Tibial nerve (tissue), 3 donors: ENCODE measurements at regions not wholly inside any gene's neighbourhood (a gene's known extent, or its start where the extent isn't known, plus 50 kb on each side); places are given as distances from the start of the nearest gene placed in this dataset.

Experiments used
- POLR2A ChIP-seq, 2 donors: fragments of 450-650 bp; IDR thresholded peaks; one replicate each; pipeline ENCODE4 v1.6.1; 2017; ENCODE audit warnings: antibody characterized with exemption in 2 of 2, mild to moderate bottlenecking in 2 of 2, moderate library complexity in 2 of 2
- TF ChIP-seq, protein P1 (sequence below), 5 experiments: fragments of 200-600 bp in 3 of 5; fragments of 450-650 bp in 2 of 5; sonication (generic) in 3 of 5; IDR thresholded peaks; one replicate each; pipeline ENCODE4 v1.5.1; 2016 to 2019; ENCODE audit warnings: antibody characterized with exemption in 5 of 5, mild to moderate bottlenecking in 3 of 5, moderate library complexity in 2 of 5

DNA sequence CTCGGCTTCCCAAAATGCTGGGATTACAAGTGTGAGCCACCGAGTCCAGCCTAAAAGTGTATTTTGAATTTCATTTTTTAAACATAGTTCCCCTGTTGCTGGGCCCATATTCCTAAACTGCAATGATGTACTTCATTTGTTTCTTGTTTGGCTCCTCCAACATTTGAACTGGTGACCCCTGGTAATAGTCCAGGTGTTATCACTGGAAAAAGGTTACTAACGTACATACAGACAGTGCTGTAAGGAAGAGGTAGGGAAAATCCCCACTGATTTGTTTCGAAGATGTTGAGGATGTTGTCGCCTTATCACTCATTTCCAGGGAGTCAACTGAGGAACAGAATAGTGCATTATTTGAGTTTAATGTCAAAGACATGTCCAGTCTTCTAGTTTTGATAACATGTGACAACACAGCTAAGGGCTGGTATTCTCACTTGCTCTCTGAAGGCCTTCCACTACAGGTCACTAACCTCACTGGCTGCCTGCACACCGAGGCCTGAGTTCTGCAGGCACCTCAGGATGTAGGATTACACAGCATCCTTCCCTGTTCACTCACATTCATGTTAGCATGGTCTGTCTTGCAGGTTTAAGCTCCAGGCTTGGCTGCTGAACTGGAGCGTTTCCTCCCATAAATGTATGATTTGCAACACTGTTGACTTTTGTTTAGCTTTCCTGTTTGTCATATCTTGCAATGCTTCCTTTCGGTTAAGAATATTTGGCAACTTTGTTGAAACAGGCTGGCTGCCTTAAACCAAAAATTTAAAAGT is 362.8 kb downstream of the INHBA start:
- TF ChIP-seq, protein P1, sequence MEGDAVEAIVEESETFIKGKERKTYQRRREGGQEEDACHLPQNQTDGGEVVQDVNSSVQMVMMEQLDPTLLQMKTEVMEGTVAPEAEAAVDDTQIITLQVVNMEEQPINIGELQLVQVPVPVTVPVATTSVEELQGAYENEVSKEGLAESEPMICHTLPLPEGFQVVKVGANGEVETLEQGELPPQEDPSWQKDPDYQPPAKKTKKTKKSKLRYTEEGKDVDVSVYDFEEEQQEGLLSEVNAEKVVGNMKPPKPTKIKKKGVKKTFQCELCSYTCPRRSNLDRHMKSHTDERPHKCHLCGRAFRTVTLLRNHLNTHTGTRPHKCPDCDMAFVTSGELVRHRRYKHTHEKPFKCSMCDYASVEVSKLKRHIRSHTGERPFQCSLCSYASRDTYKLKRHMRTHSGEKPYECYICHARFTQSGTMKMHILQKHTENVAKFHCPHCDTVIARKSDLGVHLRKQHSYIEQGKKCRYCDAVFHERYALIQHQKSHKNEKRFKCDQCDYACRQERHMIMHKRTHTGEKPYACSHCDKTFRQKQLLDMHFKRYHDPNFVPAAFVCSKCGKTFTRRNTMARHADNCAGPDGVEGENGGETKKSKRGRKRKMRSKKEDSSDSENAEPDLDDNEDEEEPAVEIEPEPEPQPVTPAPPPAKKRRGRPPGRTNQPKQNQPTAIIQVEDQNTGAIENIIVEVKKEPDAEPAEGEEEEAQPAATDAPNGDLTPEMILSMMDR (IDR thresholded peaks at IDR 0.05): no peak
- TF ChIP-seq POLR2A (IDR thresholded peaks at IDR 0.05): no peak
